22Rv1 (cell line): ENCODE measurements at regions not wholly inside any gene's neighbourhood (a gene's known extent, or its start where the extent isn't known, plus 50 kb on each side); places are given as distances from the start of the nearest gene placed in this dataset.

Experiments used
- ZFX ChIP-seq: fragments of 450-650 bp; IDR thresholded peaks from 2 replicates; pipeline ENCODE4 v1.6.1; 2017; ENCODE audit warnings: antibody characterized with exemption, borderline replicate concordance
- TF ChIP-seq, protein P1 (sequence below): fragments of 450-650 bp; IDR thresholded peaks from 2 replicates; pipeline ENCODE4 v1.5.1; 2017; ENCODE audit warnings: mild to moderate bottlenecking

DNA sequence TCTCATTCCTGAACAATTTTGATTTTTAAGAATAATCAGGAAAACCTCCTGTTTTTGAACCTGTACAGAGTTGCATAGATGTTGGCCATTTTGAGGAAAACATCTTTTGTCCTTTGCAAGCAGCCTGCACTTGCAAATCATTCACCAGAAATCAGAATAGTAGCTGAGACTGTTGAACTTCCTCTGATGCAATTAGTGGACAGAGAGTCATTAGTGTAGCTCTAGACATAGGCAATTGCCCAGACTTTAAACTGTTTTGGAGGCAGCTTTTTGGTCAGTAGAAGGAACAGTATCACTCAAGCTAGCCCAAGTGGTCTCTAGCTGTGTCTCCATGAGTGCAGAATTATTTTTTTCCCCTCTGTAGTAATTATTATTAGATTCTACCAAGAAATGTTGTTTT, 326.1 kb downstream of the PIK3C3 start:
- TF ChIP-seq, protein P1, sequence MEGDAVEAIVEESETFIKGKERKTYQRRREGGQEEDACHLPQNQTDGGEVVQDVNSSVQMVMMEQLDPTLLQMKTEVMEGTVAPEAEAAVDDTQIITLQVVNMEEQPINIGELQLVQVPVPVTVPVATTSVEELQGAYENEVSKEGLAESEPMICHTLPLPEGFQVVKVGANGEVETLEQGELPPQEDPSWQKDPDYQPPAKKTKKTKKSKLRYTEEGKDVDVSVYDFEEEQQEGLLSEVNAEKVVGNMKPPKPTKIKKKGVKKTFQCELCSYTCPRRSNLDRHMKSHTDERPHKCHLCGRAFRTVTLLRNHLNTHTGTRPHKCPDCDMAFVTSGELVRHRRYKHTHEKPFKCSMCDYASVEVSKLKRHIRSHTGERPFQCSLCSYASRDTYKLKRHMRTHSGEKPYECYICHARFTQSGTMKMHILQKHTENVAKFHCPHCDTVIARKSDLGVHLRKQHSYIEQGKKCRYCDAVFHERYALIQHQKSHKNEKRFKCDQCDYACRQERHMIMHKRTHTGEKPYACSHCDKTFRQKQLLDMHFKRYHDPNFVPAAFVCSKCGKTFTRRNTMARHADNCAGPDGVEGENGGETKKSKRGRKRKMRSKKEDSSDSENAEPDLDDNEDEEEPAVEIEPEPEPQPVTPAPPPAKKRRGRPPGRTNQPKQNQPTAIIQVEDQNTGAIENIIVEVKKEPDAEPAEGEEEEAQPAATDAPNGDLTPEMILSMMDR = no peak
- TF ChIP-seq ZFX = no peak
